ENCODE measurements at regions not wholly inside any gene's neighbourhood (a gene's known extent, or its start where the extent isn't known, plus 50 kb on each side); places are given as distances from the start of the nearest gene placed in this dataset.

DNA sequence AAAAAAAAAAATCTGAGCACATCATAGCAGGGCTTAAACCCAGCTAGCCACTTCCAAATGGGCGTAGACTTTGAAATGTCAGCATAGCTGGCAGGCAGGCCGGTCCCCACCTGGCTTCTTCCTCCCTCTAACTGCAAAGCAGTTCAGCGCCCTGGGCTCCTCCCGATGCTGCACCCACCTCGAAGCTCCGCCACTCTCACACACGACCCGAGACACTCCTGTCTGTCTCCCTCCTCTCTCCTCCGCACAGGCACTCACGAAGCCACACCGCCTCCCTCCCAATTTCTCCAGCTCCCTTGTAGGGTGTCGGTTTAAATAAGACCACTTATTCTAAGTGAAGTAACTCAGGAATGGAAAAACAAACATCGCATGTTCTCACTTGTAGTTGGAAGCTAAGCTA, 301.3 kb downstream of the NPHP4 start:
- 54 to 55% methylated on average over 13 of the region's 13 CpGs for WGBS, 2 donors
- no peak for TF ChIP-seq POLR2A (IDR thresholded peaks at IDR 0.05)
- intact Hi-C loops (cut with DNase I; ENCODE audit: low total_unique reads), result no loop called here
- no peak for DNase-seq (ENCODE audit: low spot score in 2 of 2)
- H3K4me3 ChIP-seq (ENCODE audit: low read depth, poor library complexity, severe bottlenecking), result no peak overlapping the region

- H3K4me3 ChIP-seq (ENCODE audit: low read depth, poor library complexity, severe bottlenecking), result no peak overlapping the region
- DNase-seq (ENCODE audit: low spot score in 2 of 2), result no peak
- TF ChIP-seq POLR2A (IDR thresholded peaks at IDR 0.05) (no peak), CTCF (IDR thresholded peaks at IDR 0.05) (no peak)
- intact Hi-C loops (cut with DNase I; ENCODE audit: low total_unique reads), result no loop called here
- WGBS, 2 donors, result 48 to 54% methylated on average over 3 of the region's 3 CpGs
Observed at GRCh38 chr1:5690291-5690690, 301.9 kb downstream of the NPHP4 start.

GRCh38 chr1:5688081-5689077, 303.8 kb downstream of the NPHP4 start:
- H3K4me3 ChIP-seq (ENCODE audit: low read depth, poor library complexity, severe bottlenecking), result no peak overlapping the region
- intact Hi-C loops (cut with DNase I; ENCODE audit: low total_unique reads), result no loop called here
- 66 to 73% methylated on average over 27 to 28 of the region's 28 CpGs for WGBS, 2 donors
- no peak for DNase-seq (ENCODE audit: low spot score in 2 of 2)
- no peak for TF ChIP-seq CTCF (IDR thresholded peaks at IDR 0.05)
- TF ChIP-seq POLR2A (IDR thresholded peaks at IDR 0.05), result no peak

- intact Hi-C loops (cut with DNase I; ENCODE audit: low total_unique reads), result no loop called here
- no peak for DNase-seq (ENCODE audit: low spot score in 2 of 2)
- no peak for TF ChIP-seq CTCF (IDR thresholded peaks at IDR 0.05)
- no peak for TF ChIP-seq POLR2A (IDR thresholded peaks at IDR 0.05)
- WGBS, 2 donors, result 88 to 90% methylated on average over 12 of the region's 12 CpGs
- H3K4me3 ChIP-seq (ENCODE audit: low read depth, poor library complexity, severe bottlenecking), result no peak overlapping the region
Observed at GRCh38 chr1:5686925-5687706, 305.1 kb downstream of the NPHP4 start.

- intact Hi-C loops (cut with DNase I; ENCODE audit: low total_unique reads), result no loop called here
- DNase-seq (ENCODE audit: low spot score in 2 of 2), result no peak
- no peak overlapping the region for H3K4me3 ChIP-seq (ENCODE audit: low read depth, poor library complexity, severe bottlenecking)
- WGBS, 2 donors, result 83% methylated on average over 1 of the region's 1 CpG
- TF ChIP-seq CTCF (IDR thresholded peaks at IDR 0.05), result no peak
- TF ChIP-seq POLR2A (IDR thresholded peaks at IDR 0.05), result no peak
Observed at GRCh38 chr1:5686195-5686594, 306.0 kb downstream of the NPHP4 start.

- H3K4me3 ChIP-seq (ENCODE audit: low read depth, poor library complexity, severe bottlenecking), result no peak overlapping the region
- 45 to 69% methylated on average over 10 of the region's 10 CpGs for whole genome bisulfite sequencing, 2 donors
- intact Hi-C loops (cut with DNase I; ENCODE audit: low total_unique reads), result no loop called here
- no peak for DNase-seq (ENCODE audit: low spot score in 2 of 2)
- TF ChIP-seq CTCF (IDR thresholded peaks at IDR 0.05), result no peak
- no peak for TF ChIP-seq POLR2A (IDR thresholded peaks at IDR 0.05)
Observed at GRCh38 chr1:5685446-5686040, 306.7 kb downstream of the NPHP4 start.

Measured in lower leg skin (tissue), 4 donors.